Uterus (tissue), 2 donors: ENCODE measurements at regions not wholly inside any gene's neighbourhood (a gene's known extent, or its start where the extent isn't known, plus 50 kb on each side); places are given as distances from the start of the nearest gene placed in this dataset.

ENCODE experiments used
- POLR2A ChIP-seq, 2 donors: fragments of 450-650 bp; IDR thresholded peaks; one replicate each; pipeline ENCODE4 v1.6.1; 2016; ENCODE audit warnings: antibody characterized with exemption in 2 of 2, mild to moderate bottlenecking in 1 of 2, moderate library complexity in 1 of 2
- TF ChIP-seq, protein P1 (sequence below), 4 experiments: fragments of 200-600 bp in 2 of 4; fragments of 450-650 bp in 2 of 4; sonication (generic) in 2 of 4; IDR thresholded peaks; one replicate each; pipeline ENCODE4 v1.5.1; 2016 to 2019; ENCODE audit warnings: antibody characterized with exemption in 4 of 4, mild to moderate bottlenecking in 2 of 4, moderate library complexity in 1 of 4

DNA sequence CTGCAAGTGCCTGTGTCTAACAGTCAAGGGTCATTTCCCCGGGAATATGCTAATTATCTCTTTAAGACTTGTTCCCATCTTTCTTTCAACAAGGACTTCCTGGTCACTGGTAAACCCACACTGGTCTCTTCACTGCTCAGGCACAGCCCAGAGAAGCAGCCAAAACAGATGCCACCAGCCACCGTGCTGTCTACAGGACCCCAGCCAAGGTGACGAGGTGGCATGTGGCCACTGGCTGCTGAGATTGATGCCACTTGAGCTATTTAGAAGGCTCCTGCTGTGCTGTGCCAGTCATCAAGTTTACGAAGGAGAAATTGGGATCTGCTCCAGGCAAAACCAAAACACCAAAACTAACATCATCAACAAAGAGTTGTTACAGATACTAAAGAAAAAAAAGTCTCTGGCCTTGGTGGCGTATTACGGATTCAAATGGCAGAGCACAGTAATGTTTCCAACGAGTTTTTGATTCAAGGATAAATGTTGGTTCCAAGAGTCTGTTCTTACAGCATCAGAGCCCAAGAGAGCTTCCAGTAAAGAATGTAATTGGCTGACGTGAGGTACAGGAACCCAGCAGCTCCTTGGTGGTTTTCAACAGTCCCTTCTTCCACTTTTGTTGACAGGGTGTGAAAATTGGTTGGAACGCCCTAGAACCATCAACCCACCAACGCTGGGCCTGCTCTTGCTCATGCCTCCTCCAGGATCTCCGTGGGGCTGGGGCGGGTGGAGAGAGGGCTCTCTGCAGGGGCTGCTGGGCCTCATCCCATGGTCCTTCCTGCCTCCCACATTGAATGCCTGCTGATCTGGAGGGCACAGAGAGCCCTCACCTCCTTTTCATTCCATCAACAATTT is 63.7 kb upstream of the ZCCHC2 start:
- no peak for TF ChIP-seq POLR2A (IDR thresholded peaks at IDR 0.05)
- TF ChIP-seq, protein P1, sequence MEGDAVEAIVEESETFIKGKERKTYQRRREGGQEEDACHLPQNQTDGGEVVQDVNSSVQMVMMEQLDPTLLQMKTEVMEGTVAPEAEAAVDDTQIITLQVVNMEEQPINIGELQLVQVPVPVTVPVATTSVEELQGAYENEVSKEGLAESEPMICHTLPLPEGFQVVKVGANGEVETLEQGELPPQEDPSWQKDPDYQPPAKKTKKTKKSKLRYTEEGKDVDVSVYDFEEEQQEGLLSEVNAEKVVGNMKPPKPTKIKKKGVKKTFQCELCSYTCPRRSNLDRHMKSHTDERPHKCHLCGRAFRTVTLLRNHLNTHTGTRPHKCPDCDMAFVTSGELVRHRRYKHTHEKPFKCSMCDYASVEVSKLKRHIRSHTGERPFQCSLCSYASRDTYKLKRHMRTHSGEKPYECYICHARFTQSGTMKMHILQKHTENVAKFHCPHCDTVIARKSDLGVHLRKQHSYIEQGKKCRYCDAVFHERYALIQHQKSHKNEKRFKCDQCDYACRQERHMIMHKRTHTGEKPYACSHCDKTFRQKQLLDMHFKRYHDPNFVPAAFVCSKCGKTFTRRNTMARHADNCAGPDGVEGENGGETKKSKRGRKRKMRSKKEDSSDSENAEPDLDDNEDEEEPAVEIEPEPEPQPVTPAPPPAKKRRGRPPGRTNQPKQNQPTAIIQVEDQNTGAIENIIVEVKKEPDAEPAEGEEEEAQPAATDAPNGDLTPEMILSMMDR (IDR thresholded peaks at IDR 0.05): no peak
